Dedifferentiated amniotic fluid mesenchymal stem cell (primary cell): ENCODE measurements at regions not wholly inside any gene's neighbourhood (a gene's known extent, or its start where the extent isn't known, plus 50 kb on each side); places are given as distances from the start of the nearest gene placed in this dataset.
"Not testable (repeated sequence)": the region's sequence is repeated elsewhere in the genome, so short reads cannot be mapped to it uniquely, and the experiment has no call there.

ENCODE experiments used
- DNase-seq: peaks from one replicate; pipeline ENCODE4 v3.0.0-alpha.2; 2016; ENCODE audit errors: extremely low spot score

DNA sequence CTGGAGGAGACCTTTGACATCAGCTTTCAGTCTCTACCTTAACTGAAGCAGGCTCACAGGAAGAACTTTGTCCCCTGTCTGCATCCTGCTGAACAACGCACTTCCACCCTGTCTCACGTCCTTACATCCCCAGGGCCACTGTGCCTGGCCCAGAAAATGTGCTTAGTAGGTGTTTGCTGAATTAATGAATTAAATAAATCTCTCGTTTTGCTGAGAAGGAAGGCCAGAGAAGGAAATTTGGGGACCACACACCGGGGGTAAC lies 54.3 kb upstream of the CREB3L1 start:
- DNase-seq = no peak

DNA sequence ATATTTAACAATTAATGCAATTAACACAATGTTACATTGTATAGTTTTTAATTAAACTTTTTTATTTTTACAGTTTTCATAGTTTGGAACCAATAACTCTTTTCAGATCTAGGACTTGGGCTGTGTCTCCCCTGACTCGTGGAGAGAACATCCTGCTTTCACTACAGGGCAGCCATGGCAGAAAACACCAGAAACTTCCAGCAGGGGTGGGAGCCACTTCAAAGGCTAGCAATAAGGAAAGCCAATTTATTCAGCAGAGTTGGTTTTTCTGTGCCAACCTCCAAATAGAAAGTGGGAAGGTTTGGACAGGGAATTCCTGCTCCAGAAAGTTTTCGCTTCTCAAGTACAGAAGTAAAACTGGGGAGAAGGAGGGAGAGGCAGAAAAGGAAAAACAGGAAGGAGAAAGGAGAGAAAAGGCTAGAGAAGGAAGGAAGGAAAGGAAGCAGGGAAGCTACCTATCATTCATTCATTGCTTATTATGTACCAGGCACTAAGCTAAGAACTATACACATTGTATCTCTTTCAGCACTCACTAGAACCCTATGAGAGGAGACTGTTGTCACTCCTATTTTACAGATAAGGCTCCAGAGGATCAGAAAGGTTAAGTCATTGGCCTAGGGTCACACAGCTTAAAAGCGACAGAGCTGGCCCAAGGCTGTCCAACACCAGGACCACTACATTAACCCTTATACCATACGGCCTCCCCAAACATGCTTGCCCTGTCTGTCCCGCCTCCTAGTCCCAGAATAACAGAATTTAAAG lies 54.8 kb upstream of the CREB3L1 start:
- no peak for DNase-seq

DNA sequence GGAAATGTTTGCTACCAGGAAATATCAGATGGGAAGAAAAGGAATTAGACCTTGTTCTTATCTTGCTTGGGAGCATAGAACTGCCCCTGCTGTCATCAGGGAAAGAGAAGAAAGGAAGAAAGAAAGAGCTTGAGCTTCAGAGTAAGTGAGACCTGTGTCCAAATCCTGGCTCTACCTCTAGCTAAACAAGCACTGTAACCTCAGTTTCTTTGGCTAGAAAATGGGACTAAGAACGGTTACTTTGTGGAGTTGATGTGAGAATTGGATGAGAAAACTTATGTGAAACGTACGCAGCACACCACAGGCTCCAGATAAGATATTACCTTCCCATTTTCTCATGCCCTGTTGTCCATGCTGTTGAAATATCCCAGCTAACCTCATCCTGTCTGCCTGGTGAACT lies 57.1 kb upstream of the CREB3L1 start:
- DNase-seq = no peak

GRCh38 chr11:46216765-46217089 lies 60.7 kb upstream of the CREB3L1 start:
- DNase-seq = no peak

GRCh38 chr11:46216019-46216764 lies 61.3 kb upstream of the CREB3L1 start:
- no peak for DNase-seq

- DNase-seq = no peak
Observed at GRCh38 chr11:46215208-46215931, 62.1 kb upstream of the CREB3L1 start.

DNA sequence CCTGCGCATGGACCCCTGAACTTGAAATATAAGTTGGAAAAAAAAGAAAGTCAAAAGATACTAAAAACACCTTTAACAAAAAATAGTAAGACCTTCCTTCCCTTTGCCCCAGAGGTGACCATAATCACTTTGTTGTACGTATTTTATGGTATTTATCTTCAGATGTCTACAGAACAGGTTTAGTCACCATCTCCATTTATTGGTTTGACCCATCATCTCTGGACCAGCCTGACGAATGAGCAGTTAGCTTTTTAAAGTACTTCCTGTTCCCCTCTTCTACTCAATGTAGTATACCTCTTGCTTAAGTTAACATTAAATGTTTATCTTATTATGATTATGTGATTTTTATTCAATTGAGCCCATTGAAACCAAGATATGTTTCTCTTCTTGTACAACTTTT lies 64.7 kb upstream of the CREB3L1 start:
- DNase-seq = no peak

DNA sequence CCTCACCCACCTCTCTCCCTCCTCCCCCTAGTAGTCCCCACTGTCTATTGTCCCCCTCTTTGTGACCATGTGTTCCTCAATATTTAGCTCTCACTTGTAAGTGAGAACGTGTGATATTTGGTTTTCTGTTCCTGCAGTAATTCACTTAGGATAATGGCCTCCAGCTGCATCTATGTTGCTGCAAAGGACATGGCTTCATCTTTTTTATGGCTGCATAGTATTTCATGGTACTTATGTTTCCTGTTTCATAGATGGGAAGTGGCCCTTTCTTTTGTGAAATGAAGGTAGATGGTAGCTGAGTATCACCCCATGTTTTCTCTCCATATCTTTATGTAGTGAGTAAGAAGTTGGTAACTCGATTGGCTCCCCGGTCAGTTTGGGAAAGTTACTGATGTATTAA lies 66.6 kb upstream of the CREB3L1 start:
- DNase-seq = no peak

DNA sequence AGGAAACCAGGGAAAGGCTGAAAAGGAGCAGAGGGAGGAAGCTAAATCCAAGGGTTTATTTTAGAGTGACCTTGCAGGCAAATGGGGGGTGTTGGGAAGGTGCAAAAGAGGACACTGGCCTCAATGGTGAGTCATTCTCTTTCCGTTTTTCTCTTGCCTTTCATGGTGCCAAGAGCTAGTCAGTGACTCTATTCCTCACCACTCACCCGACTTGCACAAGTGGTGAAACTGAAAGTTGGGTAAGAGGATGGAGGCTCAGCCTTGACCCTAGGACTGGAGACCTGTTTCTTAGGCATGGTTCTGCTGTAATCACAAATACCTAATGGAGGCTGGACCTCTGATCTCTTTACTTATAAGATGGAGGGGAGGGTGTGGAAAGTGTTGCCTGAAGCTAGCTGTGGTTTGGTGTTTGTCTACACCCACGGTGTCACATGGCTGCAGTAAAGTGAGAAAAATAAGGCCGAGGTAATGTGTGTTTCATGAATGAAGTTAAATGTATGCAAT lies 67.3 kb upstream of the CREB3L1 start:
- no peak for DNase-seq

- not testable (repeated sequence) for DNase-seq
Observed at GRCh38 chr11:46209624-46210023, 67.8 kb upstream of the CREB3L1 start.

DNA sequence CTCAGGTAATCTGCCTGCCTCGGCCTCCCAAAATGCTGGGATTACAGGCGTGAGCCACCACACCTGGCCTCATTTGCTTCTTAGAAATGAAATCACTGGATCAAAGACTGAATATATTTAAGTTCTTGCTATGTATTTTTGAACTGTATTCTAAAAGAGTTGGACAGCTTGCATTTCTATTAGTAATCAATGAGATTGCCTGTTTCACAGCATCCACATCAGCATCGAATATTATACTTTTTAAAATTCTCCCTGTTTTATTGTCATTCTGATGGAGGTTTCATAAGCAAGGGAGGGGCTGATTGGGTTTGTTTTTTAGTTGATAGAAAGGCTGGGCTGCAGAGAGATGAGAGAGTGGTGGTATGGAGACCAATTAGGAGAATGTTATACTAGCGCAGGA lies 68.7 kb upstream of the CREB3L1 start:
- DNase-seq = no peak

DNA sequence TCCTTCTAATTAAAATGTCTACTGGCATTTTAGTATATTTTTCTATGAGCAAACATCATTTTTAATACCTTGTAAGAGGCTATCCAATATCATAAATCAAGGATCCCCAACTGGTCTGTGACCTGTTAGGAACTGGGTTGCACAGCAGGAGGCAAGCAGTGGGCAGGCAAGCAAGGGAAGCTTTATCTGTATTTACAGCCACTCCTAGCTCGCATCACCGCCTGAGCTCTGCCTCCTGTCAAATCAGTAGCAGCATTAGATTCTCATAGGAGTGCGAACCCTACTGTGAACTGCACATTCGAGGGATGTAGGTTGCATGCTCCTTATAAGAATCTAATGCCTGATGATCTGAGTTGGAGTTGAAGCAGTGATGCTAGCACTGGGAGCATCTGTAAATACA lies 70.2 kb upstream of the CREB3L1 start:
- no peak for DNase-seq

- not testable (repeated sequence) for DNase-seq
Observed at GRCh38 chr11:46204415-46204814, 73.0 kb upstream of the CREB3L1 start.

GRCh38 chr11:46203746-46204145 lies 73.7 kb upstream of the CREB3L1 start:
- DNase-seq = no peak

GRCh38 chr11:46202696-46203391 lies 74.6 kb upstream of the CREB3L1 start:
- no peak for DNase-seq

DNA sequence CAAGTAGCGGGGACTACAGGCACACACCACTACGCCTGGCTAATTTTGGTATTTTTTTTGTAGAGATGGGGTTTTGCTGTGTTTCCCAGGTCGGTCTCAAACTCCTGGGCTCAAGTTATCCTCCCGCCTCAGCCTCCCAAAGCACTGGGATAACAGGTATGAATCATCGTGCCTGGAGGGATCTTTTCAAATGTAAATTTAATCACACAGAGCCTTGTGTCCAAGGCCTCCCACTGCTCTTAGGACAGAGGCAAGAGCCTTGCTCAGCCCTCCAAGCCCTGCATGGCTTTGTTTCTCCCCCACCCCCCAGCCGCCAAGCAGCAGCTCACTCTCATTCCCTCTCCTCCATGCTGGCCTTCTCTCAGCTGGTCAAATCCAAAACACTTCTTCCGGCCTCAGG lies 75.3 kb upstream of the CREB3L1 start:
- no peak for DNase-seq

- no peak for DNase-seq
Observed at GRCh38 chr11:46200537-46201281, 76.8 kb upstream of the CREB3L1 start.

- DNase-seq = no peak
Observed at GRCh38 chr11:46198245-46199240, 77.3 kb upstream of the PHF21A start.

DNA sequence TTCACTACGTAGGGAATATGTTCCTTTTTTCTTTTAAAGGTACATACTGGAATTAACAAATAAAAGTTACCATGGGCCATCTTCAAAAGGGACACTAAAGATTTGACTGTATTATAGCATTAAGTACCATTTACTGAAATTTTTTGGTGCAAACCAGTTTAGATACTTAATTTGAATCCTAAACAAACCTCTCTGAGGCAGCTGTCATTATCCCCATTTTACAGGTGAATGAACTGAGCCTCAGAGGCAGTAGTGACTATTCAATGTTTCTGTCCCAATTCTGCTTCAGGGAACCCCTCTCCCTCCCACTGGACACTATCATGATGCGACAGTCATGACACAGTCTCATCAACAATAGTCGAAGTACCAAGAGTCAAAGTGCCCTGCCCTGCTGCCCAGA lies 76.2 kb upstream of the PHF21A start:
- DNase-seq = no peak

DNA sequence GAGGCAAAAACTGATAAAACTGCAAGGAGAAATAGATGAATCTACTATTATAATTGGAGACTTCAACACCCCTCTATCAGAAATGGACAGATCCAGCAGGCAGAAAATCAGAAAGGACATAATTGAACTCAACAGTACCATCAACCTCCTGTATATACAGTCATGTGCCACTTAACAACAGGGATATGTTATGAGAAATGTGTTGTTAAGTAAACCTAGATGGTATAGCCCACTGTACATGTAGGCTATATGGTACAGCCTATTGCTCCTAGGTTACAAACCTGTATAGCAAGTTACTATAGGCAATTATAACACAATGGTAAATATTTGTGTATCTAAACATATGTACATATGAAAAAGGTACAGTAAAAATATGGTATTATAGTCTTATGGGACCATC lies 66.8 kb upstream of the PHF21A start:
- no peak for DNase-seq
